CD4-positive, alpha-beta T cell treated with Interferon gamma for 1 hour (primary cell): ENCODE measurements at regions not wholly inside any gene's neighbourhood (a gene's known extent, or its start where the extent isn't known, plus 50 kb on each side); places are given as distances from the start of the nearest gene placed in this dataset.
"Not testable (repeated sequence)": the region's sequence is repeated elsewhere in the genome, so short reads cannot be mapped to it uniquely, and the experiment has no call there.

Experiments used
- DNase-seq: peaks from one replicate; pipeline ENCODE4 v3.0.0-alpha.2; 2020

DNA sequence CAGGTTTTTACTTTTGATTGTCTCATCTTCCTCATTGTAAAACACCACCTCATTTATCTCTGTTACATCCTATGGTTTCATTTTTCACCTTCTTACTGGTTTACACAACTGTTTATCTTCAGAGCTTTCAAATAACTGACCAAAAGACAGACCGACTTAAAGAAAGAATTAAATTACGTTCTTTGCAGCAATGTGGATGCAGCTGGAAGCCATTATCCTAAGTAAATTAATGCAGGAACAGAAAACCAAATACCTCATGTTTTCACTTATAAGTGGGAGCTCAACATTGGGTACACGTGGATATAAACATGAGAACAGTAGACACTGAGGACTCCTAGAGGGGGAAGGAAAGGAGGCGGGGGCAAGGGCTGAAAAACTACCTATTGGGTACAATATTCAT lies 729.0 kb upstream of the USP15 start:
- no peak for DNase-seq

DNA sequence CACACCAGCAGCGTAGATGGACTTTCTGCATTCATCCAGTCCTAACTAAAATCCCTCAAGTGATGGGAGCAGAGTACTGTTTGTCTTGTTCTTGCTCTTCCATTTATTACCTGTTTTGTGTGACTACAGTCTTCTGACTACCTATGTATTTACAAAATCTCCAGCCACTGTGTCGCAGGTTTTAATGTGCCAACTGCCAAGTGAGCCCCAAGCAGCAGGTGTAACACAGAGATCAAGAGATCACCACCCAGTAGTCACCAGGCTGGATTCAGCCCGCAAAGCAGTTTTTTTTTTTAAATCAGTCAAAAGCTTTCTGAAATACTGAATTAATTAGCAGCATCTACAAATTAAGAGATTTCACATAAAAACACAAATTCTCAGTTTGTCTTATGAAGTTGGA lies 724.1 kb upstream of the USP15 start:
- no peak for DNase-seq

DNA sequence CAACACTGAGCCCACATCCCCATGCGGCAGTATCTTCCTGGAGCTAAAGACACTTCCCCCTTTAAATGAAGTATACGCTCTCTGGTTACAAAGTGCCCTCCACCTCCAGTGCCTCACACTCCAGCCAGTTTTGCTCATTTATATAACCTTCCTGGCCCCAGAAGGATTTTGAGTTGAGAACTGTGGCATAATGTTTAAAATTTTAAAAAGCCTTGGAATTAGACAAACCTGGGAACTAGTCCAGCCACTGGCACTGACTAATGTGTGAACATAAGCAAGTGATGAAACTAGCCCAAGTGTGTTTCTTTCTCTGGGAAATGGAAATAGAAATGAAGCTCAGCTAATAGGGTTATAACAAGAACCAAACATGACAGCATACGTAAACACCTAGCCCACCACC lies 723.7 kb upstream of the USP15 start:
- no peak for DNase-seq

DNA sequence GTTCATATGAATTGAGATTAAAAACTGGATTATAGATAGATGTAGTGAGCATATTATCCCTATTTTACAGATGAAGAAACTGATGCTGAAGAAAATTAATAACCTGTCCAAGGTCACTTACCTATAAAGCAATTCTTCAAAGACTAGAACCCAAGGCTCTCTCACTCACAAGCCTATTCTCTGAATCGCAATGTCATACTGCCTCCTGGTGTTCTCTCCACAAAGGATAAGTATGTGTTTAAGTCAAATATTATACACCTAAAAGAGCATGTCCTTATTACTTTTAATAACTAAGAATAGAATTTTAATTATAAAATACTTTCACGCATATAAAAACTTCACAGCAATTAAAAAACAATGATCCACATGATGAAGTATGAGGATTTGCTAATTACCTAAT lies 721.3 kb upstream of the USP15 start:
- DNase-seq, result no peak

DNA sequence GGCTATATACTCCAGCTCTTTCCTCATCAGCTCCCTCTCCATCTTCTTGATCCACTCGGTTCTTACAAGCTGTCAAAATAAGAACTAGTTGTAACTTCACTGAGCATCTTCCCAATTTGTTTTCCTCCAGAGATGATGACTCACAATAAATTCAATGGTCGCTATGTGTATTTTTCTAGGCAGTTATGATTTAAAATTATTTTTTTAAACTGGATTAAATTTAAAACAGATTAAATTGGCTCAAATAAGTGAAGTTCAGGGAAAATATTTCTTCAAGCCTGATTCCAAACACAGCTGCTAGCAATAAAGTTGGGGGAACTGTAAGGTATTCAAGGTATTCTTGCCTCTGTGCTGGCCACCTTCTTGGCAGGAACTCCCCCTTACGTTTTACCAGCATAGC lies 717.7 kb upstream of the USP15 start:
- no peak for DNase-seq

DNA sequence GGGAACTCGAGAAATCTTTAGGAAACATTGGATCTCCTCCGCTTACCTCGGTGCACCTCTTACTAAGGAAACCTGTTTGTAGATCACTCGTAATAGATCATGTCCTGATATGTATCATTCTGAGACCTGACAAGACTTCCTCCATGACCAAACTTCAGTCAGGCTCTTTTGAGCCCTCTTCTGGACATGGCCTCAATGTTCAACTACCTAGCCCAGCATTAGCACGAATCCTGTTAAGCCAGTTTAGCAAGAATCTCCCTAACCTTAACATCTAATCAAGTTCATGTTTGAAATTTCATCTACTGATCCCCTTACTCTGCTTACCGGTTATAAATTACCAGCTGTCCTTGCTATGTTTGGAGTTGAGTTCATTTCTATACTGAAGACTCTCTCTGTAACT lies 713.9 kb upstream of the USP15 start:
- no peak for DNase-seq

DNA sequence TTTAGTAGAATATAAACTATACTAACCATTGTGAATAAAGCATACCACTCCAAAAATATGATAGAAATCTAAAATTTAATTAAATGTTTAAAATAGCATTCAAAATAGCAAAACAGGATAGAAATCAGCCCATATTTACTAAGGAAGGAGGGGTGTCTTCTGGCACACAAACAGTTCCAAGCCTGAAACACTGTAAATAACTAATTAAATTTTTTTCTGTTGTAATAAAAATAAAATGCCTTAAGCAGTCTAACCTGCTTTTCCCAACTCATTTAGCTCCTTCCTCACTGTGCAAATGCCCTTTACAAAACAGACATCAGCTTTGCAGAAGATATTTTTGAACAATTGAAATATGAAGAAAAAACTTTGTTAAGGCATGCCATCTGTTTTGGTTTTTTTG lies 707.1 kb upstream of the USP15 start:
- DNase-seq, result no peak

DNA sequence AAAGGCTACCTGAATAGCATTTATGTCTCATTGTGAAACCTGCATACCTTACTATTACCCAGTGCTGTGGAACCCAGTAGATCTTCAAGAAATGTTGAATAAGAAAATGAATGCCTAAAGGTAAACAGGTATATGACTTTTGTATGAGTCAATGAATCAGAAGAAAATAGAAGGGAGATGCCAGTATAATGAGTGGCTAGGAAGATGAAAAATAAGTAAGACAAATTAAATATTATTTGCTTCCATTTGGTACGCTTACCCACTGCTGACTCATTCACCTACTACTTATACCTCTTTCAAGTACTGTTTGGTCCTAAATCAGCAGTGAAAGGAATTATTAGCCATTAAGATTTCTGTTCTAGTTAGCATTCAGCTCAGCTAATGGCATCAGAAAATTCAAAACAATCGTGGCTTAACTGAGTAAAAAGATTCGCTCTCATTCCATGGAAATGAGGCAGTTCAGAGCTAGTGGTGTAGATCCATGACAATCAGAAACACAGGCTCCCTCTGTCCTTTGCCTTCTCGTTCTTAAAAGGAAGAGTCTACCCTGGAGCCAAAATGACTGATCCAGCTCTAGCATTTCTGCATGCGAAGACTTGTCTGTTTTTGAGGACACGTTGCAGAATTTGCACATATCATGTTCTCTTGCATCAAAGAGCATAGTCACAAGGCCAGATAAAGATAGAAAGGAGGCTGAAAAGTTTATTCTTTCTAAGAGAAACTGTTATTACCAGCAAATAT lies 705.8 kb upstream of the USP15 start:
- DNase-seq, result no peak

DNA sequence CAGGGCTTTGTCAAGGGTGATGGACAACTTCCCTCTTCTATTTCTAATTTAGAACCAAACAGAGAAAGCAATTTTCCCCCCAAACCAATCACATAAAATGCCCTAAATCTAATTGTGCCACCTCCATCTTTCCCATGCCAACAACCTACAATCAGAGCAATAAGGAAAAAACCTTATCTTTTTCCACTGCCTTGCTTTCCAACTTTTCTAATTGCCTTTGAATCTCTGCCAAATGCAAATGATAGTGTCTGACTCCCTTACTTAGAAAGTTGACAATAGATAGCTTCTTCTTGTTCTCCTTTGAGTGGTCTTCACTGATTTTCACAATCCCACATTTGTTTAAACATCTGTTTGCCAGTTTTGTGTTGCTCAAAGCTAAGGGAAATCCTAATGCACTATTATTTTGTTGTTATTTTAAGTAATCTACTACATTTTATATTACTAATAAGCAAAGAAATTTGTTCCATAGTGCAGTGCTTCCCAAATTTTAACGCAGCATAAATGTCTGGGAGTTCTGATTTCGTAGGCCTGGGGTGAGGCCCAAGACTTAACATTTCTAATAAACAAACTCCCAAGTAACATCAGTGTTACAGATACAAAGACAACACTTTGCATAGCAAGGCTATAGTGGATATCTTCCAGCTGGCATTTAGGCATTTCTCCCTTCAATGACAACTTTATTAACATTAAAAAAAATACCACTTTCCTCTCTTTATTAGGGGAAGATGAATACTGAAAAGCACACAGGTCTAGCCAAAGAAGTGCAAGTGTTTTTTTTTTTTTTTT lies 696.3 kb upstream of the USP15 start:
- DNase-seq, result no peak

DNA sequence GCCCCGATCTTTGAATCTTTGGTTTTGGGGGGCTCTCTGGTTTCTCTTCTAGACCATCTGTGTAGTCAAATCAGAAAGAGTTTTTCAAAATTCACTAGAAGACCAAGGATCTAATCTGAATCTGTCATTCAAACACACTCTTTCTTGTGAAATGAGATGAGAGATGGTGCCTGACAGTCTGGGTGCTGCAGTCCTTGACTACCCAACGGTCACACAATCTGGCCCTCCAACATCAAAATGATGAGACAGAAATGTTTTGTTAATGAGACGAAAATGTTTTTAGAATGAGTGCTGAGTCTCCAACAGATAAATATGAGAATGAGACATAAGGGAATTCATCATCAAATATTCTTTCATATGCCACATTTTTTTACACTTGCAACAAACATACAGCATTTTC lies 695.7 kb upstream of the USP15 start:
- no peak for DNase-seq

DNA sequence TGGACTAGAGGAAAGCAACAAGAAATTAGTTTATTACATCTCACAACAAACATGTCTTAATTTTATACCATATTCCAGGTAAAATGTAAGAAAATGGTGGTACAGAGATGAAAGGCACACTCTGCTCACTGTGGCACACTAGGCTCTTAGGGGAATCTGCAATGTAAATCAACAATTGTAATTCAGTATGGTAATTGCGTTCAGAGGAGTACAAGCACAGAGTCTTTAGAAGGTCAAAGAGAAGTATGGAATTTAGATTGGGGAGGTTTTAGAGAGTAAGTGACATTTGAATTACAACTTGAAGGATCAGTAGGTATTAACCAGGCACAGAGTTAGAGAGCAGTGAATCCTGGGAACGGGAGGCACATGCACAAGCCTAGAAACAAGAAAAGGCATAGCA lies 694.0 kb upstream of the USP15 start:
- DNase-seq, result no peak

DNA sequence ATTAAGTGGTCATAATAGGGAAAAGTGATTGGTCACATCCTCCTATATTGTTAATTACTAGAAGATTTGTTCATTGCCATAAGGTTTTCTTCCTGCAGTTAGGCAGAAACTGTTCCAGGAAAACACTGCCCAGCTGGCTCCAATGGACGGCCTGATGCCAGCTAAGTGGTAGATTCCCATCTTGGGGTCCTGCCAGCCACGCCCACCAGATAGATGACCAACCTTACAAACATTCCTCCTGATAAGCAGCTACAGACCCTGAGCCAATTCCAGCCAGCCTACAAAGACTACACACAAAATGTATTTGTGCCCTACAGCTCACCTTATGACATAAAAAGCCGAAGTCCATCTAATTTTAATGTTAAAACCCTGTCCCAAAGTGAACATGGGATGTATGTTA lies 685.9 kb upstream of the USP15 start:
- DNase-seq, result no peak

DNA sequence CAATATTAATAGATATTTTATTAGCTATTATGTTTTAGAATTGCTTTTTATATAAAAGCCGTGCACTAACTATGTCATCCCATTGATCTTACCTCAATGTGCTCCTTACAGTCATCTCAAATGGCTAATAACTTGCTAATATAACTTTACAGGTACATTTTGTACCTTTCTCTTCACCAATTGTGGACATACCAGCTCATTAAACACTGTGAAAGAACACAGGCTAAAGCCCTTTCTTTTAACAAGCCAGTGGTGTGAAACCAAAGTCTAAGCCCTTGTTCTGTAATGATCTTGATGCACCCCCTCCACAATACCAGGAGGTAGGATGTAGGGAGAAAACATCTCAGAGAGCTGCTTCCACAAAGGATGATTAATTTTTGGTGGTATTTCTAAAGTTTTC lies 675.3 kb upstream of the USP15 start:
- no peak for DNase-seq

DNA sequence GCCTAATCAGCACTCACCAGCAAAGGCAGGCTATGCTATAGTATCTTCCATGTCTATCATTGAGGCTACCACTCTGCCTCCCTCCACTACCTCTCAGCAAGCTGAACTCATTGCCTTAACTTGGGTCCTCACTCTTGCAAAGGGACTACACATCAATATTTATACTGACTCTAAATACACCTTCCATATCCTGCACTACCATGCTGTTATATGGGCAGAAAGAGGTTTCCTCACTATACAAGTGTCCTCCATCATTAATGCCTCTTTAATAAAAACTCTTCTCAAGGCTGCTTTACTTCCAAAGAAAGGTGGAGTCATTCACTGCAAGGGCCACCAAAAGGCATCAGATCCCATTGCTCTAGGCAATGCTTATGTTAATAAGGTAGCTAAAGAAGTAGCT lies 669.3 kb upstream of the USP15 start:
- not testable (repeated sequence) for DNase-seq

DNA sequence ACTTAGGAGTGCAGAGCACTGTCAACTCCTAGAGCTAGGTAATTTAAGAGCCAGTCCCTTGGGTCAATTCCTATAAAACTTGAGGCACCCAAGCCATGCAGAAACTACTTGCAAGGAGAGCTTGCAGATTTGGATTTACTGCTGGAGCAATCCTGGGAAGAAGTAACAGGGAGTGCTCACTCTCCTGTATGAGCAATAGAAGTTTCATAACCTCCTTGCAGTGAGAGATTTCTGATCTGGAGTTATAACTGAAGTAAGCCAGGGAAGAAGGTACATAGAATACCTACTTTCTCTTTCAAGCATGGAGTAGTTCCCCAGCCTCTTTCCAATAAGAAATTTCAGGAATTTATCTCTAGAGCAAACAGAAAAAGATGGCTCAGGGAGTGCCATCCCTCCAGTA lies 650.1 kb upstream of the USP15 start:
- no peak for DNase-seq

DNA sequence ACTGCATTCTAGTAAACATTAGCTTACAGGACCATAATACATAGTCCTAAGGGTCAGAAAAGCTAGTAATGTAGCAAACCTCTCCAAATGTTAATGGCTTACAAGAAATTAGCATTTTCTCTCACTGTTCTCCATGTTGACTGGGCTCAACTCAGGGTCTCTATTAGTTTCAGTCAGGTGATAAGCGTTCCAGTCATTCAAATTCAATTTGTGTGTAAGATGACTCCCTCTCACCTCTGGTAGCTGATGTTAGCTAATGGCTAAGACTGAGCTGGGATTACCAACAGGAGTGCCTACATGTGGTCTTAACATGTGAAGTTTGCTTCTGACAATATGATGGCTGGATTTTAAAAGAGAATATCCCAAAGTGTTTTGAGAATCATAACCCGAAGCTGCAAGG lies 630.5 kb upstream of the USP15 start:
- no peak for DNase-seq

DNA sequence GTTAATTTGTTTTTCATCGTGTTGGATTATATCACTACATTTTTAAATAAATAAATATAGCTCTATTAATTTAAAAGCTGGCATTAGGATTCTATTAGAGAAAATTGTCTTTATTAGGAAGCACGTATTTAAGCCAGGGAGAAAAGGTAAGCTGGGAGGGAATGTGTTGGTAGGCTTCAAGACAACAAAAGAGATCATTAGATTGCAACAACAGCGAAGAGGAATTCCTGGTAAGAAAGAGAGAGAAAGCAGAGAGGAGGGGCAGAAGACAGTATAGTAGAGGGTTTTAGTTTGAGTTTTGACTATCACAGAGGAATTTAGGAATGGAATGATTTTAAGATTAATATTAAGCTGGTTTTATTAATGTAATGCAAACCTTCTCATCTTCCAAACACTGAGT lies 613.6 kb upstream of the USP15 start:
- DNase-seq, result no peak

DNA sequence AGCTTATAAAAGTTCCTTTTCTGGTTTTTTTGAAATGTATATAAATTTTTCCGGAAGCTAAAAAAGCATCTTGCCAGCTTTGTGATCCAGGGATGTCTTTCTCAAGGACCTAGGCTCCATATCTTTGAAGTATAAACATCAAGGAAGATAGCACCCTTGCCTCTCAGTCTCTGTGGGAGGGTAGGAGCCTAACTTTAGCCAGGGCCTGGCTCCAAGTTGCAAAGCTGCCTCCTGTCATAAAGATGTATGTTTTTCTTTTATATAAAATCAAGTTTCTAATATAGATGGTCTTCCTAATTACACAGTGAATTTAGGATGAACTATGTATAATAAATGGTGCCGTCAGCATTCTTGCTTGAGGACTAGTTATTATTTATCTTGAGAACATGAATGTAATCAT lies 612.6 kb upstream of the USP15 start:
- no peak for DNase-seq

DNA sequence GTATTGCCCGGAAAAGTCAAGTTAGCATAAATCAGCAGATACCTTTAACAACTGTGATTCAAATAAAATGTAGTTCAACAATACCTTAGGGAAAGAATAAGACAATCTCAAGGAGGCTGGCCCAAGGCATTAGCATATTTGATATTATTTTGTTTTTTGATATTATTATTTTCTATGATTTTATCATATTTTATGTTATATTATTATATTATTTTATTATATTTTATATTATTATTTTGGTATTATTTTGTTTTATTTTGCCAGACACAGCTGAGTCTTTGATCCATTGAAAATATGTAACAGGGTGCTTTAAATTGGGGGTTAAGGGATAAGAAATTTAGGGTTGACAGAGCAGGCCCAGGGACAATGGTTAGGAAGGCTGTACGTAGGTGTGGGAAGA lies 607.9 kb upstream of the USP15 start:
- DNase-seq, result no peak

DNA sequence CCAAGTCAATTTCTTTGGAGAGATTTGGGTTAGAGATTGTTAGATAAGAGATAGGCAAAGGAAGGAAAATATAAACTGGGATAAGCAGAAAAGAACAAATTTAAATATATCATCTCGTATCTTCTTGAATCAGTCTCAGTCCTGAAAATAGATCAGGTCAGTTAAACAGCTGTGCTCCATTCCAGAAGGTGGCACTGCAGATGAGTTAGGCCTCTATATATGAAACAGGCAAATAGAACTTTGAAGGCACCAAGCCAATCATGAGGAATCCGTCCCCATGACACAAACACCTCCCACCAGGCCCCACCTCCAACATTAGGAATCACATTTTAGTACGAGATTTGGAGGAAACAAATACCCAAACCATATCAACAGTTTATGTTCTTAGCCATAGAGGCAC lies 605.5 kb upstream of the USP15 start:
- no peak for DNase-seq

DNA sequence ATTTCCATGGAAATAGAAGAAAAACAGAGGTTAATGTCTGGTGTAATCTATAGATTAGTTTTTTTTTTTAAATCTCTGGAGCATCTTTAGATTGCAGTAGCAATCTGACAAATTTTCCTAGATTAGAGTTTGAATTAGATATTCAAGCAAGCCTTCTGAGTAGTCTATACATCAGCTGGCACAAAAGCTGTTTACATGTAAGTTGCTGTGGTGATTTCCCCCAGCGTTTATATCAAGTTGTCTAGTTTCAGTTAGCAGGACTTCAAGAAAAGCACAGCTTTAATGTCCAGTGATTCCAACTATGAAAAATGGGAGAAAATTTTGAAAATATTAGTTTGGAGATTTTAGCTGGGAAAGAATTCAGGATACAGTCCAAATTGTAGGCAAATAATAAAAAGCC lies 605.0 kb upstream of the USP15 start:
- no peak for DNase-seq

DNA sequence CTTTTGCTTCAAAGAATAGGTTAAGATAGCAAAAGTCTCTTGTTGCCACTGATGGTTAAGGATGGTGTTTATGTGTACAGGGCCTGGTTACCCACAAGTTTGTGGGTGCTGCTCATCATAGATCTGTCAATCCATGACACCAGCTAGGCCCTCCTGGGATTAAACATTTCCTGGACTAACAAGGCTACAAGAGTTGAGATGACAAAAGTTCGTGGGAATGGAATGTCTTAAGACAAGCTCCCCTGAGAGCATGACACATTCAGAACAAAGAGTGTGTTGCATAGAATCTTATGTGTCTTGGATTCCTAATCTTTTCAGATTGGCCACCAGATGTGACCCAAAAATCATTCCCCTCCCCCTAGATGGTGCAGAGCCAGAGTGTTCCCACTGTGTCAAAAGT lies 592.5 kb upstream of the USP15 start:
- no peak for DNase-seq

DNA sequence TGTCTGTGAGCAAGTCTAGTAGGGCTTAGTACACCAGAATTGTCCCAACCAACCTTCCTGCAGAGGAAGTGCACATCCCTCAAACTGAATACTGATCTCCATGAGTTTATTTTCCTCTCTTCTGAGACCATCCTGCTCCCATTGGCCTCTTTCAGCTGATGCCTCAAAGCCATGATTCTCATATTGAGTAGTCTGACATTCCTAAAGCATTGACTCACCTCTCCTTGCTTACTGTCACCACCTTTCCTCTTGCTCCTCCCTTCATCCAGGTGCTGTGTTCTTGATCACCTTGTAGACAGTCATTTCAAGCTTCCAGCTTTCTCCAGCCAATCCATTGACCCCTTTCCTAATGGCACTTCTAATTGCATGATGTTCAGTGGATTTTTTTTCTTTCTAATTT lies 583.7 kb upstream of the USP15 start:
- DNase-seq, result no peak

DNA sequence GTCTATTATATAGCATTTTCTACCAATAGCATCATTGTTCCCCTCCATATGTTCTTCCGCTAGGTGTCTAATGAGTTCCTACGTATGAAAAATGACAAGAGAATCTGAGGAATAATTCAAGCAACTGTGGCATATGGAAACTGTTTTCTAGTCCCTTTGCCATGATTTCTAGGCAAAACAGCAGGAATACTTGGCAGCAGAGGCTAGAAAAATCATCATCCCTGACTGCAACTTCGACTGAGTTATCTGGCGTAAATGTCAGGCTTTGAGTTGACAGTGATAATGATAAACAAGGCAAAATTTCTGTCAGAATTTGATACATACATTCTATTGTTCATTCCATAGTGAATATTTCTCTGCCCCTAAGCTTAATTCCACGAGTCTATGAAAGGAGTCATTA lies 572.8 kb upstream of the USP15 start:
- DNase-seq, result no peak

DNA sequence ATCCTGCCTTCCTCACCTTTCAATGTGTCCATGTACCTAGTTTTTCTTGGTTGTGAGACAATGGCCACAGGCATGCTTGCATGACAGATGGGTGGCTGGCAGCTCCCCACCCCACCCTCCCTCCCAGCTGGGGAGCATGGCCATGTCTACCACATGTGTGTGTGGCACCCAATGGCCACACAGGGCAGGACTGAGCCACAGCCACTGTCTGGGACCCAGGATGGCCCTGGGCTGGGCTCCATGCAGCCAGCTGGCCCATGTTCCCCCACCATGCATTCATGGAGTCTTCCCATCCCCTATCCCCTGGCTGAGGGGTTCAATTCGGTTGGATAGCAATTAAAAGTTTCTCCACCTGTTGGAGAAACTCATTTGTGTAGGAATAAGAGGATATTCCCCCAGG lies 566.0 kb upstream of the USP15 start:
- no peak for DNase-seq
